PC-9 (cell line): ENCODE measurements at regions not wholly inside any gene's neighbourhood (a gene's known extent, or its start where the extent isn't known, plus 50 kb on each side); places are given as distances from the start of the nearest gene placed in this dataset.

ENCODE experiments used
- BruUV-seq: library from RNA; stranded (reverse); fragments of 400-500 nt; replicated peaks from 2 replicates; lab custom pipeline; 2021; lab: Mats Ljungman, UMichigan
- CTCF ChIA-PET: fragments of 300-600 bp; sonication (Branson Sonifier 250); formaldehyde crosslinking; loops from one replicate; lab custom pipeline; 2022; ENCODE audit warnings: antibody characterized with exemption; lab: Charles Lee
- POLR2A ChIA-PET: fragments of 300-600 bp; sonication (Branson Sonifier 250); formaldehyde crosslinking; loops from one replicate; lab custom pipeline; 2022; ENCODE audit warnings: antibody characterized with exemption; ENCODE audit not compliant: unreplicated experiment; lab: Charles Lee
- DNase-seq, 2 experiments: peaks; one replicate each; pipeline versions ENCODE4 v3.0.0 to v3.0.0-alpha.2; 2015 to 2022; ENCODE audit warnings: mixed read lengths in 1 of 2
- H2AFZ ChIP-seq: fragments of 200-600 bp; sonication (generic); 2 replicates; pipeline ENCODE4 v1.8.1; 2017; ENCODE audit warnings: antibody characterized with exemption
- H3F3A ChIP-seq: fragments of 200-600 bp; sonication (generic); 2 replicates; pipeline ENCODE4 v1.8.1; 2017; ENCODE audit warnings: antibody characterized with exemption, mild to moderate bottlenecking, low read depth; ENCODE audit not compliant: insufficient read depth
- H3K27ac ChIP-seq: fragments of 200-600 bp; sonication (generic); 2 replicates; pipeline ENCODE4 v1.6.1; 2016; ENCODE audit warnings: mixed run types
- H3K27me3 ChIP-seq: fragments of 200-600 bp; sonication (generic); 2 replicates; pipeline ENCODE4 v1.6.1; 2016; ENCODE audit warnings: low read depth, mixed run types; ENCODE audit not compliant: insufficient read depth
- H3K36me3 ChIP-seq: fragments of 200-600 bp; sonication (generic); 2 replicates; pipeline ENCODE4 v1.6.1; 2016; ENCODE audit warnings: low read depth, mixed run types
- H3K4me1 ChIP-seq: fragments of 200-600 bp; sonication (generic); replicated peaks from 2 replicates; pipeline ENCODE4 v1.6.1; 2016; ENCODE audit warnings: mixed run types; ENCODE audit not compliant: insufficient read depth
- H3K4me2 ChIP-seq: fragments of 200-600 bp; sonication (generic); 2 replicates; pipeline ENCODE4 v1.6.1; 2017; ENCODE audit warnings: mixed run types
- H3K4me3 ChIP-seq: fragments of 200-600 bp; sonication (generic); 2 replicates; pipeline ENCODE4 v1.6.1; 2016; ENCODE audit warnings: mixed run types
- H3K79me2 ChIP-seq: fragments of 200-600 bp; sonication (generic); 2 replicates; pipeline ENCODE4 v1.6.1; 2017; ENCODE audit warnings: low read depth, mixed run types
- H3K9me2 ChIP-seq: fragments of 200-600 bp; sonication (generic); 2 replicates; pipeline ENCODE4 v1.8.1; 2017; ENCODE audit warnings: mild to moderate bottlenecking; ENCODE audit not compliant: insufficient read depth
- H3K9me3 ChIP-seq: fragments of 200-600 bp; sonication (generic); 2 replicates; pipeline ENCODE4 v1.8.1; 2016; ENCODE audit warnings: low read depth; ENCODE audit not compliant: insufficient read depth
- H4K20me1 ChIP-seq: fragments of 200-600 bp; sonication (generic); 2 replicates; pipeline ENCODE4 v1.8.1; 2017; ENCODE audit not compliant: insufficient read depth
- EZH2 ChIP-seq: fragments of 200-600 bp; sonication (generic); IDR thresholded peaks from 2 replicates; pipeline ENCODE4 v1.8.0; 2017; ENCODE audit warnings: antibody characterized with exemption, low read depth
- intact Hi-C: fragments of 100-400 bp; cut with micrococcal nuclease; formaldehyde crosslinking; loops from one replicate; pipeline ENCODE4 v1.10.0; 2022; ENCODE audit not compliant: unreplicated experiment
- TF ChIP-seq, protein P1 (sequence below): fragments of 200-600 bp; sonication (generic); conservative IDR thresholded peaks from 2 replicates; pipeline ENCODE4 v1.6.1; 2017; ENCODE audit warnings: mixed run types, antibody characterized with exemption, mild to moderate bottlenecking, moderate library complexity

DNA sequence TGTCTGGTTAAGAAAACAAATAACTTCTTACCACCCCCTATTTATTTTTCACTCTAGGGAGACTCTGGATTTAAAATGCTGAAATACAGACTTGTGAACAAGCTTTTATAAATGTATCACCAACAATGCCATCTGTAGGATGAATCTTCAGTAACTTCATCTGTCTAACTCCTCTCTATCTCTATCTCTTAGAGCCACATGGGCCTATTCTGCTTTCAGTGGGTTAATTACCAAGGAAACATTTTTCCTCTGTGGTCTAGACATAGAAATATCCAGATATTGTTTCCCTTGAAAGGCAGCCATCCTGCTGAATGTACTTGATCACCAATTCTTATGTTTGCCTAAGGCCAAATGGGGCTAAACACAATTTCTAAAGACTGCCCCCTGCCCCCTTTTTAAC, 167.6 kb upstream of the COL8A1 start:
- Histone ChIP-seq H3F3A (no peaks in the 10 kb centered on the region), H3K4me2 (no peak overlapping the region), H3K27ac (no peak overlapping the region), H3K4me3 (no peak overlapping the region), H2AFZ (no peak overlapping the region), H3K79me2 (no peaks in the 10 kb centered on the region), H3K36me3 (no peaks in the 10 kb centered on the region), H3K9me2 (peaks cover 5% of the 10 kb centered on the region; the same call in 1 of the 2 replicates), H4K20me1 (no peaks in the 10 kb centered on the region), H3K9me3 (no peaks in the 10 kb centered on the region), H3K4me1 (no peaks in the 10 kb centered on the region), H3K27me3 (no peaks in the 10 kb centered on the region)
- ChIA-PET CTCF (no interaction called here), POLR2A (no interaction called here)
- TF ChIP-seq EZH2: no peak
- TF ChIP-seq, protein P1, sequence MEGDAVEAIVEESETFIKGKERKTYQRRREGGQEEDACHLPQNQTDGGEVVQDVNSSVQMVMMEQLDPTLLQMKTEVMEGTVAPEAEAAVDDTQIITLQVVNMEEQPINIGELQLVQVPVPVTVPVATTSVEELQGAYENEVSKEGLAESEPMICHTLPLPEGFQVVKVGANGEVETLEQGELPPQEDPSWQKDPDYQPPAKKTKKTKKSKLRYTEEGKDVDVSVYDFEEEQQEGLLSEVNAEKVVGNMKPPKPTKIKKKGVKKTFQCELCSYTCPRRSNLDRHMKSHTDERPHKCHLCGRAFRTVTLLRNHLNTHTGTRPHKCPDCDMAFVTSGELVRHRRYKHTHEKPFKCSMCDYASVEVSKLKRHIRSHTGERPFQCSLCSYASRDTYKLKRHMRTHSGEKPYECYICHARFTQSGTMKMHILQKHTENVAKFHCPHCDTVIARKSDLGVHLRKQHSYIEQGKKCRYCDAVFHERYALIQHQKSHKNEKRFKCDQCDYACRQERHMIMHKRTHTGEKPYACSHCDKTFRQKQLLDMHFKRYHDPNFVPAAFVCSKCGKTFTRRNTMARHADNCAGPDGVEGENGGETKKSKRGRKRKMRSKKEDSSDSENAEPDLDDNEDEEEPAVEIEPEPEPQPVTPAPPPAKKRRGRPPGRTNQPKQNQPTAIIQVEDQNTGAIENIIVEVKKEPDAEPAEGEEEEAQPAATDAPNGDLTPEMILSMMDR: no peak
- DNase-seq: no peak
- no TSS peak for BruUV-seq
- intact Hi-C loops: no loop called here

DNA sequence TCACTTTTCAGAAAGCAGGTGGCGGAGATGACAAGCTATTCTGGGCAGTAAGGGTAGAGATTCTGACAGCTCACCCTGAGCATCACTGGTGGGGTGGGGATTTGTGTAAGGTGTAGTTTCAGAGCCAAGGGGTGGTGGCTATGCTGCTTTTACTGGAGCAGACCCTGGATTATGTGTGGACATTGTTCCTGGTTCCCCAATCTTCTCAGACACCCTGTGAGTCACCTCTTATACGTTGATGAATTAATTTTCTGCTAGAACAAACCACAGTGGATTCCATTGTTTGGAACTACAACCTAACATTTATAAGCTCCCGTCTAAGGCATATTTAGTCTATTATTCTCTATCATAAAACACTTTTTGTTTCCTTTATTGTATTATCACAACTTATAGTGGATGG, 169.5 kb upstream of the COL8A1 start:
- BruUV-seq: no TSS peak
- Histone ChIP-seq H3K79me2 (no peaks in the 10 kb centered on the region), H3K27me3 (no peaks in the 10 kb centered on the region), H3K4me2 (no peak overlapping the region), H3K4me3 (no peak overlapping the region), H4K20me1 (no peaks in the 10 kb centered on the region), H3K4me1 (no peaks in the 10 kb centered on the region), H3F3A (no peaks in the 10 kb centered on the region), H3K9me3 (no peaks in the 10 kb centered on the region), H3K27ac (no peak overlapping the region), H3K36me3 (no peaks in the 10 kb centered on the region), H2AFZ (no peak overlapping the region), H3K9me2 (peaks cover 5% of the 10 kb centered on the region; the same call in 1 of the 2 replicates)
- no peak for TF ChIP-seq EZH2
- TF ChIP-seq, protein P1: no peak
- POLR2A ChIA-PET: interaction anchor here (0.6 kb wide), 1 partner anchor 30 kb away, joined by 3 read pairs; no protein-coding TSS in a partner anchor
- CTCF ChIA-PET: no interaction called here
- intact Hi-C loops: no loop called here
- no peak for DNase-seq

DNA sequence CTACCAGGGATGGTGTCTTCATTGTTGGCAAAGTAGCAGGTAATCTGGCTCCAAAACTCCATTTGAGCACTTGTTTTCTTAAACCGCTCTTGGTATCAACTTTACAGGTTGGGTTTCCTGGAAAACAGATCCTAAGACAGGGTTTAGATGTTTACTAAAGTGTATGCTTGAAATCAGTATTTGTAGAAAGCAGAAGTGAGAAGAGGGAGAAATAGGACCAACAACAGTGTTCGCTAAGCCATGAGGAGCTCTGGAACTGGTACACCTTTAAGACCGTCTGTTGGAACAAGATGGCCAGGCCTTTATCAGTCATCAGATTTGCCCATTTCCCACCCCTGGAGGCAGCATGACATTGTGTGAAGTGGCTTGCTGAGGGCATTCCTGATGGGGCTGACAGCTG, 171.0 kb upstream of the COL8A1 start:
- Histone ChIP-seq H3K79me2 (no peaks in the 10 kb centered on the region), H3K4me1 (no peaks in the 10 kb centered on the region), H3K27me3 (no peaks in the 10 kb centered on the region), H3K4me2 (no peak overlapping the region), H3F3A (no peaks in the 10 kb centered on the region), H2AFZ (no peak overlapping the region), H3K9me2 (peaks cover 5% of the 10 kb centered on the region; the same call in 1 of the 2 replicates), H4K20me1 (no peaks in the 10 kb centered on the region), H3K4me3 (no peak overlapping the region), H3K36me3 (no peaks in the 10 kb centered on the region), H3K27ac (no peak overlapping the region), H3K9me3 (no peaks in the 10 kb centered on the region)
- DNase-seq: no peak
- POLR2A ChIA-PET: no interaction called here
- CTCF ChIA-PET: no interaction called here
- no TSS peak for BruUV-seq
- intact Hi-C loops: no loop called here
- TF ChIP-seq, protein P1: no peak
- no peak for TF ChIP-seq EZH2
